Common myeloid progenitor, CD34-positive (primary cell): ENCODE measurements at regions not wholly inside any gene's neighbourhood (a gene's known extent, or its start where the extent isn't known, plus 50 kb on each side); places are given as distances from the start of the nearest gene placed in this dataset.

ENCODE experiments used
- CTCF ChIA-PET: fragments of 350-600 bp; sonication (Branson Sonifier 250); formaldehyde crosslinking; loops from one replicate; lab custom pipeline; 2021; ENCODE audit warnings: antibody characterized with exemption; lab: Charles Lee
- POLR2A ChIA-PET: fragments of 350-600 bp; sonication (Branson Sonifier 250); formaldehyde crosslinking; loops from one replicate; lab custom pipeline; 2021; ENCODE audit warnings: antibody characterized with exemption; lab: Charles Lee
- DNase-seq, 3 donors: peaks; one replicate each; pipeline versions ENCODE4 v3.0.0 to v3.0.0-alpha.2; 2013
- H3K27ac ChIP-seq, 2 experiments: 1 replicate in 1 of 2; 2 replicates in 1 of 2; pipeline ENCODE4 v1.7.0; 2013; ENCODE audit warnings: inconsistent platforms in 2 of 2, low read length in 2 of 2, mild to moderate bottlenecking in 2 of 2, low read depth in 1 of 2, moderate library complexity in 1 of 2; ENCODE audit not compliant: severe bottlenecking in 2 of 2, insufficient read depth in 1 of 2, poor library complexity in 1 of 2
- H3K27me3 ChIP-seq, 5 experiments: replicated peaks in 2 of 5; 1 replicate in 3 of 5; 2 replicates in 2 of 5; pipeline versions ENCODE4 v1.6.1 to v1.7.0; 2013; ENCODE audit warnings: low read length in 4 of 5, mild to moderate bottlenecking in 2 of 5, moderate library complexity in 2 of 5, inconsistent platforms in 1 of 5; ENCODE audit not compliant: insufficient read depth in 5 of 5, control insufficient read depth in 4 of 5
- H3K36me3 ChIP-seq, 4 experiments: 1 replicate in 2 of 4; 2 replicates in 2 of 4; pipeline versions ENCODE4 v1.6.1 to v1.7.0; 2013; ENCODE audit warnings: low read length in 3 of 4, control low read depth in 1 of 4, mild to moderate bottlenecking in 1 of 4; ENCODE audit not compliant: control insufficient read depth in 4 of 4, insufficient read depth in 4 of 4
- H3K4me1 ChIP-seq, 4 experiments: 1 replicate in 3 of 4; 2 replicates in 1 of 4; pipeline versions ENCODE4 v1.6.1 to v1.7.1; 2013; ENCODE audit warnings: low read length in 3 of 4, mild to moderate bottlenecking in 3 of 4, control low read depth in 1 of 4, inconsistent platforms in 1 of 4, moderate library complexity in 1 of 4; ENCODE audit not compliant: control insufficient read depth in 4 of 4, insufficient read depth in 4 of 4; ENCODE audit errors: control extremely low read depth in 1 of 4
- H3K4me3 ChIP-seq, 7 experiments: 1 replicate in 4 of 7; 2 replicates in 3 of 7; pipeline versions ENCODE4 v1.5.1 to v1.7.0; 2013; ENCODE audit warnings: mild to moderate bottlenecking in 7 of 7, low read length in 6 of 7, moderate library complexity in 6 of 7, inconsistent platforms in 2 of 7, low read depth in 2 of 7, control low read depth in 1 of 7; ENCODE audit not compliant: insufficient read depth in 4 of 7, control insufficient read depth in 1 of 7; ENCODE audit errors: extremely low read depth in 1 of 7
- H3K9me3 ChIP-seq, 5 experiments: 1 replicate in 4 of 5; 2 replicates in 1 of 5; pipeline versions ENCODE4 v1.6.1 to v1.7.1; 2013; ENCODE audit warnings: low read length in 4 of 5, mild to moderate bottlenecking in 2 of 5, inconsistent platforms in 1 of 5, low read depth in 1 of 5, moderate library complexity in 1 of 5; ENCODE audit not compliant: control insufficient read depth in 4 of 5, insufficient read depth in 2 of 5; ENCODE audit errors: control extremely low read depth in 1 of 5
- WGBS: methylation state at CpG from one replicate; pipeline ENCODE4 v1.1.5; 2013; ENCODE audit not compliant: insufficient coverage; 5-methylcytosine and 5-hydroxymethylcytosine counted together

DNA sequence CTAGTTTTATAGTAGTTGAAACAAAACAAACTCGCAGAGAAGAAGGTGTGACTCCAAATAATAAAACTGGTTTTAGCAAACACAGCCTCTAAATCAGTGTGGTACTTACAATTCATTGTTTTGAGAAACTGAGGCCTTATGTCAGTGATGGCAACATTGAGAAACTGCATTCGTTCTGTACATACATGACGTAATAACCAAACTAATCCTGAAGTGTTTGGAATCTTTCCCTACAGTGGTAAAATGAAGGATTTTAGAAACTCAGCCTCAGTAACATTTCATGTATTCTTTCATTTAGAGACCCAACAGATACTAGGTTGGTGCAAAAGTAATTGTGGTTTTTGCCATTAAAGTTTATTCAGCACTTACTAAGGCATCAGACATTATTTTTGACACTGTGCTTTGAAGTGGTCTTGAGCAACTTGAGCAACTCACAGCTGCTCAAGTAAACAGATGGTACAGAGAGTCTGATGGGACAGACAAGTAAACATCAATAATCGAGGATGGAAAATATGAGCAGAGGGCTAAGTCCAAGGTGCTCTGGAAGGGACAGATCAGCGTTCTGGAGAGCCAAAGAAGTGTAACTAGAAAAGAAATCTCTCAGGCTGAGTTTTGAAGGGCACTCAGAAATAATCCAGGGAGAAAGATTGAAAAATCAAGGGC is 390.8 kb upstream of the BOD1L1 start:
- ChIA-PET POLR2A (no interaction called here), CTCF (no interaction called here)
- H3K9me3 ChIP-seq, result peaks cover 2 to 8% (median 6%) of the 10 kb centered on the region in 5 experiments
- H3K27me3 ChIP-seq, result no peaks in the 10 kb centered on the region
- H3K36me3 ChIP-seq, result no peaks in the 10 kb centered on the region
- WGBS, result 100% methylated on average over 4 of the region's 5 CpGs
- H3K4me3 ChIP-seq, result no peak overlapping the region
- no peak for DNase-seq
- H3K27ac ChIP-seq, result no peak overlapping the region
- H3K4me1 ChIP-seq, result peaks cover 0 to 3% (median under 1%) of the 10 kb centered on the region in 4 experiments

DNA sequence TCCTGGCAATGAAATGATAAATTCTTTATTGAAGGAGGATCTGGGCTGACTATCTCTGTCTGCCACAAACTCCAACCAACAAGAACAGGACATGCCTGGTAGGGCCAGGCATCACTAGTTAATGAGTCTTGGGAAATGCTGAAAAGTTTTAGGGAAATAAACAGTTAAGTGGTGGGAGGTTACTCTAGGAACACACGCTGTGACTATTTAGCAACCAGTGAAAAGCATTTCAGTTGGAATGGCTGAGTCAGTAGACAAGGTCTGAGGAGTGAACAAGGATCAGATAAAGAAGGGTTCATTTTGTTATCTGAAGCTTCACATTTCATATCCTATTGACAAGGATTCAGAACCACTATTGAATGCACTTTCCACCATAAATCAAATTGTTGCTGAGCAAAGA is 394.9 kb upstream of the BOD1L1 start:
- DNase-seq, result no peak
- H3K27ac ChIP-seq, result no peak overlapping the region
- no peaks in the 10 kb centered on the region for H3K36me3 ChIP-seq
- H3K27me3 ChIP-seq, result no peaks in the 10 kb centered on the region
- POLR2A ChIA-PET, result no interaction called here
- WGBS, result no CpG with 5 or more reads among the region's 1 CpG
- no peak overlapping the region for H3K4me3 ChIP-seq
- H3K4me1 ChIP-seq, result peaks cover 0 to 3% (median under 1%) of the 10 kb centered on the region in 4 experiments
- CTCF ChIA-PET, result interaction anchor here (1.5 kb wide), 1 partner anchor 116 kb away, joined by 3 read pairs; no protein-coding TSS in a partner anchor
- H3K9me3 ChIP-seq, result peaks cover 0 to 2% (median 0%) of the 10 kb centered on the region in 5 experiments

- POLR2A ChIA-PET, result no interaction called here
- Histone ChIP-seq H3K27ac (no peak overlapping the region), H3K27me3 (no peaks in the 10 kb centered on the region), H3K36me3 (no peaks in the 10 kb centered on the region), H3K4me1 (peaks cover 0 to 3% (median under 1%) of the 10 kb centered on the region in 4 experiments), H3K9me3 (peaks cover 0 to 2% (median 0%) of the 10 kb centered on the region in 5 experiments), H3K4me3 (no peak overlapping the region)
- no peak for DNase-seq
- CTCF ChIA-PET, result interaction anchor here (1.5 kb wide), 1 partner anchor 116 kb away, joined by 3 read pairs; no protein-coding TSS in a partner anchor
- WGBS, result no CpG with 5 or more reads among the region's 3 CpGs
Observed at GRCh38 chr4:14023036-14023435, 395.5 kb upstream of the BOD1L1 start.

DNA sequence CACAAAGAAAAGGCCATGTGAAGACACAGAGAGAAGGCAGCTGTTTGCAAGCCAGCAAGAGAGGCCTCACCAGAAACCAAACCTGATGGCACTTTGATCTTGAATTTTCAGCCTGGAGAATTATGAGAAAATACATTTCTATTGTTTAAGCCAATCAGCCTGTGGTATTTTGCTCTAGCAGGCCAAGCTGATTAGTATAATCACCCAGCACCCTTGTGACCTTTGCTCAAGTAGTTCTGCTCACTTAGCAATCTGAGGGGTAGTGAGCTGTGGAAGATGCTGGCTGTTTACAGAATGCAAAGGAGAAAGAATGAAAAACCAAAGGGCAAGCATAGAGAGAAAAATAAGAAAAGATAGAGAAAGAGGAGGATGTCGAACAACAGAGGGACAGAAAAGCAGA is 396.4 kb upstream of the BOD1L1 start:
- no peaks in the 10 kb centered on the region for H3K27me3 ChIP-seq
- WGBS, result no CpG with 5 or more reads among the region's 1 CpG
- no peak overlapping the region for H3K4me3 ChIP-seq
- ChIA-PET CTCF (no interaction called here), POLR2A (no interaction called here)
- no peak for DNase-seq
- no peaks in the 10 kb centered on the region for H3K36me3 ChIP-seq
- H3K4me1 ChIP-seq, result peaks cover 0 to 3% (median under 1%) of the 10 kb centered on the region in 4 experiments
- no peaks in the 10 kb centered on the region for H3K9me3 ChIP-seq
- no peak overlapping the region for H3K27ac ChIP-seq

- ChIA-PET CTCF (no interaction called here), POLR2A (no interaction called here)
- Histone ChIP-seq H3K9me3 (no peaks in the 10 kb centered on the region), H3K27ac (no peak overlapping the region), H3K27me3 (no peaks in the 10 kb centered on the region), H3K4me3 (no peak overlapping the region), H3K4me1 (peaks cover 0 to 3% (median under 1%) of the 10 kb centered on the region in 4 experiments), H3K36me3 (no peaks in the 10 kb centered on the region)
- DNase-seq, result no peak
- WGBS, result 83% methylated on average over 3 of the region's 5 CpGs
Observed at GRCh38 chr4:14025111-14025510, 397.6 kb upstream of the BOD1L1 start.

DNA sequence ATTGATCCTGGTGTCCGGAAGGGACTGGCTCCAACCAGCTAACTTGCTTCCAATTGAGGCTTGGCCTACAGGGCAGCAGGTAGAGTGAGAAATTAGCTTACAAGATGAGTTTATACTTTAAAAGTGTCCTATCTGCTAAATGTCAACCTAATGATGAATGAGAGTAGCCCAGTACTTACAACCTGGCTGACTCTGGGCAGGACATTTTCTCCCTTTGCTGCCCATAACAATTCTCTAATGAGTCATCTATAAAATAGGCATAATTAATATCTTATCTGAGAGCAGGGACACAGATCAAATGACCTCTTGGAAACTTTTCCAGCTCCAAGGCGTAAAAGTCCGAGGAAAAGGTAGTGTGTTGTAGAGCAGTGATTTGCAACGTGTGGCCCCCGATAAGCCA is 398.4 kb upstream of the BOD1L1 start:
- H3K4me3 ChIP-seq, result no peak overlapping the region
- H3K27ac ChIP-seq, result peak overlapping the region in 1 of 2 experiments; percentile 17
- POLR2A ChIA-PET, result no interaction called here
- no peaks in the 10 kb centered on the region for H3K9me3 ChIP-seq
- H3K4me1 ChIP-seq, result peaks cover 0 to 3% (median under 1%) of the 10 kb centered on the region in 4 experiments
- DNase-seq, result no peak
- no peaks in the 10 kb centered on the region for H3K27me3 ChIP-seq
- CTCF ChIA-PET, result interaction anchor here (1.0 kb wide), 1 partner anchor 12 kb away, joined by 3 read pairs; no protein-coding TSS in a partner anchor
- WGBS, result 92% methylated on average over 4 of the region's 5 CpGs
- no peaks in the 10 kb centered on the region for H3K36me3 ChIP-seq

DNA sequence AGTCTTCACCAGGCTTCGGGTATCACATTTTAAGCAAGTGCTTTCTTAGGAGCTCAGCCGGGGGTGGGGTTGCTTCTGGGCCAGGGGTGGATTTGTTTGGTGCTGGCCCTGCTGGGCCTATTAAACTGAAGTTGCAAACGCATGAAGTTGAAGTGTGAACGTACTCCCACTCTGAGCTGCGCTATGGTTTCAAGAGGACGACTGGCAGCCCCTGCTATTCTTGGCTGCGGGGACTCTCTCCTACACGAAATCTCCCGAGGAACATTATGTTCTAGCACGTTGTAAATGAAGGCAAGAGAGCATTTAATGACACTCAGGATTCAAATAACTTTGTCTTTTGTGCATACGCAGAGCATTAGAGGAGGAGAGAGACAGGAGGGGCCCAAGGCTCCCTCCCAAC is 401.3 kb upstream of the BOD1L1 start:
- no peak for DNase-seq
- no peaks in the 10 kb centered on the region for H3K9me3 ChIP-seq
- H3K4me1 ChIP-seq, result no peaks in the 10 kb centered on the region
- no peak overlapping the region for H3K27ac ChIP-seq
- CTCF ChIA-PET, result no interaction called here
- POLR2A ChIA-PET, result no interaction called here
- no peaks in the 10 kb centered on the region for H3K36me3 ChIP-seq
- H3K27me3 ChIP-seq, result no peaks in the 10 kb centered on the region
- 98% methylated on average over 8 of the region's 11 CpGs for WGBS
- no peak overlapping the region for H3K4me3 ChIP-seq
